ENCODE measurements at regions not wholly inside any gene's neighbourhood (a gene's known extent, or its start where the extent isn't known, plus 50 kb on each side); places are given as distances from the start of the nearest gene placed in this dataset.

GRCh38 chr3:109923431-109923830 lies 586.1 kb upstream of the DPPA4 start:
- Histone ChIP-seq H3K4me1 (no peaks in the 10 kb centered on the region), H3K27ac (no peak overlapping the region), H3K9me3 (no peaks in the 10 kb centered on the region), H3K4me3 (no peak overlapping the region), H3K27me3 (no peaks in the 10 kb centered on the region), H3K36me3 (no peaks in the 10 kb centered on the region)
- TF ChIP-seq POLR2A (IDR thresholded peaks at IDR 0.05) (no peak), CTCF (IDR thresholded peaks at IDR 0.05) (no peak)
- no peak for DNase-seq

- no peak for DNase-seq
- Histone ChIP-seq H3K4me3 (no peak overlapping the region), H3K36me3 (no peaks in the 10 kb centered on the region), H3K27me3 (no peaks in the 10 kb centered on the region), H3K9me3 (no peaks in the 10 kb centered on the region), H3K4me1 (no peaks in the 10 kb centered on the region), H3K27ac (no peak overlapping the region)
- TF ChIP-seq POLR2A (IDR thresholded peaks at IDR 0.05) = no peak
- TF ChIP-seq CTCF (IDR thresholded peaks at IDR 0.05) = no peak
Observed at GRCh38 chr3:109924196-109924595, 586.9 kb upstream of the DPPA4 start.

GRCh38 chr3:109926376-109926775 lies 589.0 kb upstream of the DPPA4 start:
- DNase-seq = no peak
- H3K36me3 ChIP-seq = no peaks in the 10 kb centered on the region

GRCh38 chr3:109927161-109927560 lies 589.8 kb upstream of the DPPA4 start:
- H3K27me3 ChIP-seq = no peaks in the 10 kb centered on the region
- DNase-seq = no peak
- H3K27ac ChIP-seq = no peak overlapping the region
- no peaks in the 10 kb centered on the region for H3K36me3 ChIP-seq
- no peaks in the 10 kb centered on the region for H3K4me1 ChIP-seq
- no peak for TF ChIP-seq POLR2A (IDR thresholded peaks at IDR 0.05)
- no peak for TF ChIP-seq CTCF (IDR thresholded peaks at IDR 0.05)
- no peaks in the 10 kb centered on the region for H3K9me3 ChIP-seq
- H3K4me3 ChIP-seq = no peak overlapping the region

More at GRCh38 chr3:109926376-109926775, 589.0 kb upstream of the DPPA4 start:
- Histone ChIP-seq H3K9me3 (no peaks in the 10 kb centered on the region), H3K4me1 (no peaks in the 10 kb centered on the region), H3K27me3 (no peaks in the 10 kb centered on the region), H3K27ac (no peak overlapping the region), H3K4me3 (no peak overlapping the region)
- TF ChIP-seq CTCF (IDR thresholded peaks at IDR 0.05) (no peak), POLR2A (IDR thresholded peaks at IDR 0.05) (no peak)

GRCh38 chr3:109927726-109928125 lies 590.4 kb upstream of the DPPA4 start:
- no peaks in the 10 kb centered on the region for H3K36me3 ChIP-seq
- TF ChIP-seq POLR2A (IDR thresholded peaks at IDR 0.05) = no peak
- TF ChIP-seq CTCF (IDR thresholded peaks at IDR 0.05) = no peak
- no peak for DNase-seq

GRCh38 chr3:109930582-109930981 lies 593.2 kb upstream of the DPPA4 start:
- Histone ChIP-seq H3K4me3 (no peak overlapping the region), H3K9me3 (no peaks in the 10 kb centered on the region), H3K27ac (no peak overlapping the region), H3K27me3 (no peaks in the 10 kb centered on the region), H3K4me1 (no peaks in the 10 kb centered on the region), H3K36me3 (no peaks in the 10 kb centered on the region)
- DNase-seq = no peak
- no peak for TF ChIP-seq POLR2A (IDR thresholded peaks at IDR 0.05)

More at GRCh38 chr3:109927726-109928125, 590.4 kb upstream of the DPPA4 start:
- no peak overlapping the region for H3K27ac ChIP-seq
- H3K27me3 ChIP-seq = no peaks in the 10 kb centered on the region
- H3K9me3 ChIP-seq = no peaks in the 10 kb centered on the region
- no peaks in the 10 kb centered on the region for H3K4me1 ChIP-seq
- no peak overlapping the region for H3K4me3 ChIP-seq

All from Peyer's patch (tissue), 4 donors.